BLaER1 treated with 17β-estradiol and CSF1 and Interleukin-3, amounts not matched to agents 10 nM and 100 nM (cell line): ENCODE measurements at regions not wholly inside any gene's neighbourhood (a gene's known extent, or its start where the extent isn't known, plus 50 kb on each side); places are given as distances from the start of the nearest gene placed in this dataset.
A peak's percentile ranks its signal among the peaks of the same experiment; 100 is the strongest.

Source experiments
- H3K27ac ChIP-seq, 11 experiments: shearing (Covaris generic); formaldehyde crosslinking; 2 replicates each; pipeline ENCODE4 v1.8.1; 2022
- H3K27me3 ChIP-seq, 11 experiments: shearing (Covaris generic); formaldehyde crosslinking; 2 replicates each; pipeline ENCODE4 v1.8.1; 2022
- H3K36me3 ChIP-seq, 11 experiments: shearing (Covaris generic); formaldehyde crosslinking; 2 replicates each; pipeline ENCODE4 v1.8.1; 2022
- H3K4me1 ChIP-seq, 10 experiments: shearing (Covaris generic); formaldehyde crosslinking; 2 replicates each; pipeline ENCODE4 v1.8.1; 2022
- H3K4me2 ChIP-seq, 11 experiments: shearing (Covaris generic); formaldehyde crosslinking; 2 replicates each; pipeline ENCODE4 v1.8.1; 2022
- H3K4me3 ChIP-seq, 10 experiments: shearing (Covaris generic); formaldehyde crosslinking; 2 replicates each; pipeline ENCODE4 v1.8.1; 2022
- H3K9ac ChIP-seq, 11 experiments: shearing (Covaris generic); formaldehyde crosslinking; 2 replicates each; pipeline ENCODE4 v1.8.1; 2022
- H3K9me3 ChIP-seq, 11 experiments: shearing (Covaris generic); formaldehyde crosslinking; replicated peaks in 1 of 11; 2 replicates each; pipeline ENCODE4 v1.8.1; 2022
- H4K20me1 ChIP-seq, 11 experiments: shearing (Covaris generic); formaldehyde crosslinking; 2 replicates each; pipeline ENCODE4 v1.8.1; 2022
- Cebpa-rat ChIP-seq, 11 experiments: shearing (Covaris generic); IDR thresholded peaks; 2 replicates each; pipeline ENCODE4 v1.8.1; 2022

DNA sequence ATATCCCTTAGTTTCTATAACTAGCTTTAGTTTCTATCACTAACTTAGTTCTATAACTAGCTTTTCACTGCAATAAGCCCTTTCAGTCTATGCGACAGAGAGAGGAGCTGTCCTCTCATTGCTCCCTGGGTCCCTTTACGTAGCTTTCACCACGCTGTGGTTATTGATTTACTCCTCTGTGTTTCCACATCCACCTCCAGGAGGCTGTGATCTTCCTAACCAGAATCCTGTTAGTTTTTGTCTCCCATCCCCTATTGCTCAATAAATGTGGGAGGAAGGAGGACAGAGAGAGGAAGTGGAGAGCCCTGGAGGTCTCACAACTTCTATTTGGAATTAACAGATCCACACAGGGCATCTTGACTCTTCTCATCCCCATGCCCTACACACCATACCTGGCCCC, 1036.1 kb downstream of the MCTP2 start:
- H3K4me2 ChIP-seq: peak overlapping the region in 3 of 11 experiments; percentile 13 to 28 (median 20); a peak in 3 of 22 replicates
- no peaks in the 10 kb centered on the region for H3K36me3 ChIP-seq
- no peak for TF ChIP-seq Cebpa-rat (IDR thresholded peaks at IDR 0.05)
- H4K20me1 ChIP-seq: no peaks in the 10 kb centered on the region
- H3K4me1 ChIP-seq: peaks cover 0 to 5% (median 0%) of the 10 kb centered on the region in 10 experiments; a peak in 2 of 20 replicates
- H3K9me3 ChIP-seq: no peaks in the 10 kb centered on the region
- no peak overlapping the region for H3K4me3 ChIP-seq
- peaks cover 0 to 12% (median 0%) of the 10 kb centered on the region in 11 experiments; a peak in 3 of 22 replicates for H3K27me3 ChIP-seq
- H3K9ac ChIP-seq: no peak overlapping the region
- H3K27ac ChIP-seq: no peak overlapping the region

DNA sequence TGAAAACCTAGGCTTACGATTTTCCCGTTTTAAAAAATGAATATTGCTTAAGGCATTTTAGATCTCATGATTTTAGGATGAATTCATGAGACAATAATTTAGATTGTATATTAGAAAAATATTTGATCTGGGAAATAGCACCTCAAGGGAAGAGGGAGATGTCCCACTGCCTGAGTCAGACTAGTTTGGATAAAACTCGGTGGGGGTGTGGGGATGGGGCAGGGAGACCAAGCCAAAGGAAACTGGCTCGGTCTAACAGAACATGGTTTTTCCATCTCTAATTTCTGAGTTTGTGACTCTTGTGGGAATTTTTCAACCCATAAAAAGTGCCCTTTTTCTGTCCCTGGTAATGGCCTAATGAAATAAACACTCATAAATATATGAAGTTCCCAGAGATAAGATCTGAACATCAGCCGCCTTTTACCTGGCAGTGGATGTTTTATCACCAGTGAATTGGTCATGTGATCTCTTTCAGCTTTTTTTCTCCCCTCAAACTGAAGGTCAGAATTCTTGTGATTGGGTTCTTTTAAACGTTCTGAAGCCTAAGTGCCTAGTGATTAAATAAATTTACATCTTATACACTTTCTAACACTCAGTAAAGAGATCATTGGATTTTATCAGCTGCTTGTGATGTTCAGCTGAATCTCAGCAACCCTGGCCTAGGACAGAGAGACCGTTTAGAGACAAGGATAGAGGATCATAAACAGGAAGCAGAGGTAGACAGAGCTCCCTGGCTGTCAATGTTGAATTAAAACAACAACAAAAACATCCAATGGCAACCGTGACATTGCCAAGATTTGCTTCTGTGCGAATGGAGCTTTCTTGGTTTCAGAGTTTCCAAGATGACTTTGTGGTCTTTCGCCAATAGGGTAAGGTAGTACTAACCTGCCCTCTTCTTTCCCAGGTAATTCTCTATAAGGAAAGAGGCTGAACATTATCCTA, 1038.2 kb downstream of the MCTP2 start:
- Histone ChIP-seq H3K27me3 (peaks cover 0 to 4% (median 0%) of the 10 kb centered on the region in 11 experiments; a peak in 1 of 22 replicates), H3K36me3 (no peaks in the 10 kb centered on the region), H3K27ac (no peak overlapping the region), H3K9ac (no peak overlapping the region), H3K4me3 (no peak overlapping the region), H3K9me3 (peaks cover 0 to 7% (median 0%) of the 10 kb centered on the region in 11 experiments; a peak in 1 of 22 replicates), H3K4me2 (no peak overlapping the region), H4K20me1 (no peaks in the 10 kb centered on the region), H3K4me1 (peaks cover 0 to 5% (median 0%) of the 10 kb centered on the region in 10 experiments; a peak in 2 of 20 replicates)
- no peak for TF ChIP-seq Cebpa-rat (IDR thresholded peaks at IDR 0.05)

DNA sequence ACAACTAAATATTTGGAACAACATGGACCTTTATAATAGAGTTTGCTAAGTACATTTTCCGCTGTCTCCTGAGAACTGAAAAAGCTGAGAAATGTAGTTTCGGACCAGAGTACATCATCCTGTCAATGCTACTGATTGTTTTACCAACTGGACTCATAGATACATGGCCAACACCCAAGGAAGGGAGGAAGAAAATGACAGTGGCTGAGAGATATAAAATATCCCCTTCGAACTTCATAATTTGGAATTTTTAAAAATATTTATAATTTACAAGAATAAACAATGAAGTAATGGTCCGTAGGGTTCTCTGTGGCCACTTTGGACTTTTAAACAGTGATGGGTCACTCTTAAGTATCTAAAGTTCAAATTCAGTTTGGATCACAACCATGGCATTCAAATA, 1042.7 kb downstream of the MCTP2 start:
- TF ChIP-seq Cebpa-rat (IDR thresholded peaks at IDR 0.05): no peak
- H3K27ac ChIP-seq: no peak overlapping the region

DNA sequence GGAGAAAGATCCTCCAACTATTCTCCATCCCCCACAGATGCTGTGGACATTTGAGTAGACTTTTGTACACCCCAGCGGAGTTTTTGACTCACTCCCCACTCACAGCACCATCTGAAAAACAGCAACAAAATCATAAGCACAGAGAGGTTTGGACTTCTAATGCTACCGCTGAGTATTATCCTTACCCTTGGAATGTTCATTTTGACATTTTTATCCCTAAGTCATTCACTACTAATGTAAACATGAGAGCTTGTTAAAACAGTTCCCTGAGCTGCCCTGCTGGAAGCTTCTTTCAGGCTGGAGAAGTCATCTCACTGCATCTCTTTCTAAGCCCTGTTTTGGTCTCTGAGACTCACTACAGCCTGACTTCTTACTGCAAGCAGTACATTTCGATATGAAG, 1045.9 kb downstream of the MCTP2 start:
- Histone ChIP-seq H3K4me1 (no peaks in the 10 kb centered on the region), H3K36me3 (no peaks in the 10 kb centered on the region), H3K27ac (no peak overlapping the region), H3K4me3 (no peak overlapping the region), H3K9me3 (peaks cover 0 to 7% (median 0%) of the 10 kb centered on the region in 11 experiments; a peak in 1 of 22 replicates), H3K9ac (no peak overlapping the region), H3K27me3 (no peaks in the 10 kb centered on the region; a peak in 1 of 22 replicates), H4K20me1 (no peaks in the 10 kb centered on the region), H3K4me2 (no peak overlapping the region)
- TF ChIP-seq Cebpa-rat (IDR thresholded peaks at IDR 0.05): no peak

More for the DNA sequence above, 1042.7 kb downstream of the MCTP2 start:
- Histone ChIP-seq H4K20me1 (no peaks in the 10 kb centered on the region), H3K36me3 (no peaks in the 10 kb centered on the region), H3K9ac (no peak overlapping the region), H3K4me3 (no peak overlapping the region), H3K9me3 (peaks cover 0 to 7% (median 0%) of the 10 kb centered on the region in 11 experiments; a peak in 1 of 22 replicates), H3K4me1 (no peaks in the 10 kb centered on the region), H3K27me3 (no peaks in the 10 kb centered on the region), H3K4me2 (no peak overlapping the region)

DNA sequence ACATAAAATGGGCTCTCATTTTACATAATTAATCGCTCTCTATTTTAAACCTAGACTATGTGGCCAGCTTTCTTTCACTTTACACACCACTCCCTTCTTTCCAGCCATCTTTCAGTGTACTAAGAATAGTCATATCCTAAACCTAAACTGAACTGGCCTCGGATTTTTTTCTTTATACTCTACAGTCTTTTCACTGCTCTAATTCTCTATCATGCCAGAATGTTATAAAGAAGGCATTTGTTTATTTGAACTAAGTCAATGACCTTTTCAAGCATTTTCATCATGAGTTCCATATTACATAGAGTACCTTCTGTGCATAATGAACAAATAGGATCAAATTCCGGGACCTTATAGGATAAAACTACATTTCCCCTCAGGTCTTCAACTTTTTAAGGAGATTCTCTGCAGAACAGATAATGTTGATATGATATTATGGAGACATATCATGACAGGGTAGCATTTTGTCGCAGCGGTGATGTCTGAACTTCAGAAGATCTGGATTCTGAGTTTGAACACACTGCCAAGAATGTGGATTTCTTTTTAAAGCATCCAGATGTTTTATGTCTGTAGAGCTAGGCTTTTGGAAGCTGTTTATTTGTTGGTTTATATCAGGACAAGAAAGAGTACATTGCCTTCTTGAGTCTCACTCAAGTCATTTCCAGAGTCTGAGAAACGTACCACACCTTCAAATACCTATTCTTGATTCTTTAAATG, 1047.3 kb downstream of the MCTP2 start:
- Histone ChIP-seq H3K27me3 (no peaks in the 10 kb centered on the region; a peak in 1 of 22 replicates), H3K4me3 (no peak overlapping the region), H3K4me2 (no peak overlapping the region), H3K27ac (no peak overlapping the region), H3K36me3 (no peaks in the 10 kb centered on the region), H3K9me3 (no peaks in the 10 kb centered on the region), H3K4me1 (no peaks in the 10 kb centered on the region), H3K9ac (no peak overlapping the region), H4K20me1 (no peaks in the 10 kb centered on the region)
- TF ChIP-seq Cebpa-rat (IDR thresholded peaks at IDR 0.05): no peak

DNA sequence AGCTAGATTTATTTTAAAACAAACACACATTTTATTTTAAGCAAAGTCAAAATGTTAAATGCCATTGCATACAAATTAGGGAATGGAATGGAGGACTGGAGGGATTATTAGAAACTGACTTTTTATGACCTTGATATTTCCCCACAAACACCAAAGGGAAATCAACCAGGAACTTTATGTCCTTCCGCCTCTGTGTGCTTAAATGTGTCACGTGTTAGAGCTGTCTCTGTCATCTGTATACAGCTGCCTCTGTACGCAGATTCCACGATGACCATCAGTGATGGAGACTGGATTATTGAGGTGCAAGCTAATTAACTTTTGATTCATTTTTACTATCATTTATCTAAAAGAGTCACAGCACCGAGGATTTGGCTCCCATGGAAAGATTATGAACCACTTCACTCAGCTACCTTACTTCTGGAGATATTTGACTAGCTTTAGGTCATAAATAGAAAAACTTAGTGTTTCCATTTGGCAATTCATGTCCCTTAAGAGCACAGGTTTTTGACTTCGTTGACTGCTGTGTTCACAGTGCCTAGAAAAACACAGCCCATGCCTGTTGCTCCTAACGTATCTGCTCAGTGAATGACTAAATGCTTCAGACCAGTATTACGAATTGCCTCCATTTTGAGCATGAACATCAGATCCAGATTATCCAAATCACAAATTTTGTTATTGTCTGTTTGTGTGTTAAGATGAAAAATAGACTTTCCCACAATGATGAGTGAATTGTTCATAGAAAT, 1048.1 kb downstream of the MCTP2 start:
- Histone ChIP-seq H3K4me2 (no peak overlapping the region), H4K20me1 (no peaks in the 10 kb centered on the region), H3K27me3 (no peaks in the 10 kb centered on the region; a peak in 1 of 22 replicates), H3K9me3 (no peaks in the 10 kb centered on the region), H3K27ac (no peak overlapping the region), H3K4me3 (no peak overlapping the region), H3K4me1 (peaks cover 0 to 2% (median under 1%) of the 10 kb centered on the region in 10 experiments; a peak in 7 of 20 replicates), H3K9ac (no peak overlapping the region), H3K36me3 (no peaks in the 10 kb centered on the region)
- TF ChIP-seq Cebpa-rat (IDR thresholded peaks at IDR 0.05): no peak

DNA sequence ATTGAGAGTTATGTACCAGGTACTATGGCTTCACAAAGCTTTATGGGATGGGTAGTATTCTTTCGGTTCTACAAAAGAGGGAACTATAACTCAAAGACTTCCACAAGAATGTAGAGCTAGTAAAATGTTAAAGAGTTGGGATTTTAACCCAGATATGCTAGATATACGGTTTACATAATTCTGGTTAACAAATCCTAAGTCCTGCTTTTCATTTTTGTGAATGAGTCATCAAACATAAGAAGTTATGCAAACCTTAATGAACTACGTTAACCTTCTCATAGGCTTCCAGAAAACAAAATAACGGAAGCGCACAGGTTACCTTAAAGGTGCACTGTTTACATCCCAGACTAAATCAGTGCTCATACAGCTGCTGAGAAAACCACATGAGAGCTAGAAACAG, 1049.3 kb downstream of the MCTP2 start:
- no peak for TF ChIP-seq Cebpa-rat (IDR thresholded peaks at IDR 0.05)
- Histone ChIP-seq H3K27ac (no peak overlapping the region), H4K20me1 (no peaks in the 10 kb centered on the region), H3K9ac (no peak overlapping the region), H3K4me2 (no peak overlapping the region), H3K4me1 (peaks cover 0 to 15% (median 7%) of the 10 kb centered on the region in 10 experiments; a peak in 11 of 20 replicates), H3K9me3 (no peaks in the 10 kb centered on the region), H3K36me3 (no peaks in the 10 kb centered on the region), H3K4me3 (no peak overlapping the region), H3K27me3 (peaks cover 0 to 2% (median 0%) of the 10 kb centered on the region in 11 experiments; a peak in 2 of 22 replicates)

DNA sequence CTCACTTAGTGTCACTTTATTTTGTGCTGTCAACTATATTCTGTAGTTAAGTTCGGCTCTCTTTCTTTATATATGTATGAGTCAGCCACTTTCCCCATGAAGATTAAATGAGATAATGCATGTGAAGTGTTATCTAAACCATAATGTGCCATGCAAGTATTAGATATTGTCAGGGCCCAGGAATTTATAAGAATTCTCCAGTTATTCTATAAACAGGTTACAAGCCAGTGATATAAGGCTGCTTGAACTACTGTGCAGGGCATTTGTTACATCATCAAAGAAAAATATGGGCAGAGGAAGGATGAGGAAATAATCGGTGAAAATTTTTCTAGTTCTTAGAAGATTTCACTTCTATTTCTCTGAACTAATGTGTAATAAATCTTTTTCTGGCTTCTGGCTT, 1049.0 kb upstream of the NR2F2 start:
- no peak for TF ChIP-seq Cebpa-rat (IDR thresholded peaks at IDR 0.05)
- peaks cover 0 to 15% (median 7%) of the 10 kb centered on the region in 10 experiments; a peak in 11 of 20 replicates for H3K4me1 ChIP-seq
- no peaks in the 10 kb centered on the region for H4K20me1 ChIP-seq
- H3K27me3 ChIP-seq: peaks cover 0 to 9% (median 0%) of the 10 kb centered on the region in 11 experiments; a peak in 3 of 22 replicates
- H3K4me2 ChIP-seq: no peak overlapping the region
- no peak overlapping the region for H3K9ac ChIP-seq
- H3K9me3 ChIP-seq: no peaks in the 10 kb centered on the region
- no peaks in the 10 kb centered on the region for H3K36me3 ChIP-seq
- H3K27ac ChIP-seq: no peak overlapping the region
- no peak overlapping the region for H3K4me3 ChIP-seq
